BJ (cell line): ENCODE measurements at regions not wholly inside any gene's neighbourhood (a gene's known extent, or its start where the extent isn't known, plus 50 kb on each side); places are given as distances from the start of the nearest gene placed in this dataset.

Source experiments
- CTCF ChIA-PET: fragments of 350-600 bp; formaldehyde crosslinking; extraction: SDS; loops from one replicate; lab custom pipeline; 2021; ENCODE audit warnings: antibody characterized with exemption, inconsistent platforms; lab: Yijun Ruan, JAX
- POLR2A ChIA-PET: fragments of 300-600 bp; sonication (Branson Sonifier 250); formaldehyde crosslinking; extraction: SDS; loops from one replicate; lab custom pipeline; 2021; ENCODE audit warnings: antibody characterized with exemption; lab: Charles Lee
- DNase-seq: peaks from one replicate; pipeline ENCODE4 v3.0.0-alpha.2; 2011; ENCODE audit warnings: low read depth
- H3K27me3 ChIP-seq: 2 replicates; pipeline ENCODE4 v1.6.0; 2011; ENCODE audit warnings: low read length; ENCODE audit not compliant: control insufficient read depth, insufficient read depth
- H3K36me3 ChIP-seq: 2 replicates; pipeline ENCODE4 v1.5.1; 2011; ENCODE audit warnings: low read length; ENCODE audit not compliant: control insufficient read depth, insufficient read depth
- H3K4me3 ChIP-seq: 2 replicates; pipeline ENCODE4 v1.5.1; 2011; ENCODE audit warnings: low read depth, mild to moderate bottlenecking, control low read depth, low read length
- TF ChIP-seq, protein P1 (sequence below): IDR thresholded peaks from 2 replicates; pipeline ENCODE4 v1.5.1; 2011; ENCODE audit warnings: low read depth, mild to moderate bottlenecking, control low read depth, inconsistent platforms, low read length, moderate library complexity; ENCODE audit not compliant: insufficient read depth

DNA sequence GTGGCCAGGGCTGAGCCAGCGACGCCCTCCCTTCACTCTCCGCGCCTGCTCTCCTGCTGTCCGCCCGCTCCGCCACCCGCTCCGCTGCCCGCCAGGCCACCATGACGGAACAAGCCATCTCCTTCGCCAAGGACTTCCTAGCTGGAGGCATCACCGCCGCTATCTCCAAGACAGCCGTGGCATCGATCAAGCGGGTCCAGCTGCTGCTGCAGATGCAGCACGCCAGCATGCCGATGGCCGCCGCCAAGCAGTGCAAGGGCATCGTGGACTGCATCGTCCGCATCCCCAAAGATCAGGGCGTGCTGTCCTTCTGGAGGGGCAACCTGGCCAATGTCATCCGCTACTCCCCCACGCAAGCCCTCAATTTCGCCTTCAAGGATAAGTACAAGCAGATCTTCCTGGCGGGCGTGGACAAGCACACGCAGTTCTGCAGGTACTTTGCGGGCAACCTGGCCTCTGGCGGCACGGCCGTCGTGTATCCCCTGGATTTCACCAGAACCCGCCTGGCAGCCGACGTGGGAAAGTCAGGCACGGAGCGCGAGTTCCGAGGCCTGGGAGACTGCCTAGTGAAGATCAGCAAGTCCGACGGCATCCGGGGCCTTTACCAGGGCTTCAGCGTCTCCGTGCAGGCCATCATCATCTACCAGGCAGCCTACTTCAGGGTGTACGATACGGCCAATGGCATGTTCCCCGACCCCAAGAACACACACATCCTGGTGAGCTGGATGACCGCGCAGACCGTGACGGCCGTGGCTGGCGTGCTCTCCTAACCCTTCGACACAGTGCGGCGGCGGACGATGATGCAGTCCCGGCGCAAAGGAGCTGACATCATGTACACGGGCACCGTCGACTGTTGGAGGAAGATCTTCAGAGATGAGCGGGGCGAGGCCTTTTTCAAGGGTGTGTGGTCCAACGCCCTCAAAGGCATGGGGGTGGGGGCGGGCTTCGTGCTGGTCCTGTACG is 1130.4 kb upstream of the ACO1 start:
- TF ChIP-seq, protein P1, sequence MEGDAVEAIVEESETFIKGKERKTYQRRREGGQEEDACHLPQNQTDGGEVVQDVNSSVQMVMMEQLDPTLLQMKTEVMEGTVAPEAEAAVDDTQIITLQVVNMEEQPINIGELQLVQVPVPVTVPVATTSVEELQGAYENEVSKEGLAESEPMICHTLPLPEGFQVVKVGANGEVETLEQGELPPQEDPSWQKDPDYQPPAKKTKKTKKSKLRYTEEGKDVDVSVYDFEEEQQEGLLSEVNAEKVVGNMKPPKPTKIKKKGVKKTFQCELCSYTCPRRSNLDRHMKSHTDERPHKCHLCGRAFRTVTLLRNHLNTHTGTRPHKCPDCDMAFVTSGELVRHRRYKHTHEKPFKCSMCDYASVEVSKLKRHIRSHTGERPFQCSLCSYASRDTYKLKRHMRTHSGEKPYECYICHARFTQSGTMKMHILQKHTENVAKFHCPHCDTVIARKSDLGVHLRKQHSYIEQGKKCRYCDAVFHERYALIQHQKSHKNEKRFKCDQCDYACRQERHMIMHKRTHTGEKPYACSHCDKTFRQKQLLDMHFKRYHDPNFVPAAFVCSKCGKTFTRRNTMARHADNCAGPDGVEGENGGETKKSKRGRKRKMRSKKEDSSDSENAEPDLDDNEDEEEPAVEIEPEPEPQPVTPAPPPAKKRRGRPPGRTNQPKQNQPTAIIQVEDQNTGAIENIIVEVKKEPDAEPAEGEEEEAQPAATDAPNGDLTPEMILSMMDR = no peak
- ChIA-PET POLR2A (no interaction called here), CTCF (no interaction called here)
- no peak for DNase-seq
- Histone ChIP-seq H3K27me3 (no peaks in the 10 kb centered on the region), H3K36me3 (no peaks in the 10 kb centered on the region), H3K4me3 (no peak overlapping the region)

DNA sequence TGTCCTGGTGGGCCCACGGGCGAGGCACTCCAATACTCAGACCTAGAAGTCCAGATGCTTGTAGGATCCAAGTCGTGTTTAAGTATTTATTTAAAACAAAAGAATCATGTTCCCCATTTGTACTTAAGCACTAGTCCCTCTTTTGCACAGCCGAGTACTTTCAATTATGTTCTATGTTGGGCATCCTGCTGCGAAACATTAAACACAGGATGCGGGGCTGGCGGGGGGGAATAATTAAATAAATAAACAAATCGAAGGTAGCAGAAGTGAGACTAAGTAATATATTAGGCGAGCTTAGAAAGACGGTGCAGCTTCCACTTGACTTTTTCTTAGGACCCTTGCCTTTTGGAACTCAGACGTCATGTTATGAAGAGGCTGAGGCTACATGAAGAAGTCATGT is 1129.2 kb upstream of the ACO1 start:
- CTCF ChIA-PET = no interaction called here
- H3K27me3 ChIP-seq = no peaks in the 10 kb centered on the region
- H3K4me3 ChIP-seq = no peak overlapping the region
- no peak for DNase-seq
- POLR2A ChIA-PET = no interaction called here
- no peaks in the 10 kb centered on the region for H3K36me3 ChIP-seq
- TF ChIP-seq, protein P1 = no peak

DNA sequence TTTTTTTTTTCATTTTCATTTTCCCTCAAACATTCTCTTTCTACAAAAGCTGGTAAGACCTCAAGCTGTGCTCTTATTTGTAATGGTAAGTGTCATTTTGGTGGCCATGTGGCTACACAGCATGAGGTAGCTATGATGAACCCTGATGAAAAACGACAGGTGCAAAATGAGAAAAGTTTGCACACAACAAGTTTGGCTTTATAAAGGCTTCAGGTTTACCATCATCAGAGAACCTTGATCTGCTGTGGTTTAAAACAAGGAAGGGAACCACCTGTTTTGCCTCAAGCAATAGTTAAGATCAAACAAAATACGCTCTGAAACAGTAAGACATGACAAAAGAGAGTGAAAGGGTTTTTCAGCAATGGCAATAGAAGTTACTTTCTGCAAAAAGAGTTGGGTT is 1124.6 kb upstream of the ACO1 start:
- Histone ChIP-seq H3K4me3 (no peak overlapping the region), H3K36me3 (no peaks in the 10 kb centered on the region), H3K27me3 (no peaks in the 10 kb centered on the region)
- DNase-seq = no peak
- TF ChIP-seq, protein P1 = no peak
- CTCF ChIA-PET = no interaction called here
- POLR2A ChIA-PET = no interaction called here

DNA sequence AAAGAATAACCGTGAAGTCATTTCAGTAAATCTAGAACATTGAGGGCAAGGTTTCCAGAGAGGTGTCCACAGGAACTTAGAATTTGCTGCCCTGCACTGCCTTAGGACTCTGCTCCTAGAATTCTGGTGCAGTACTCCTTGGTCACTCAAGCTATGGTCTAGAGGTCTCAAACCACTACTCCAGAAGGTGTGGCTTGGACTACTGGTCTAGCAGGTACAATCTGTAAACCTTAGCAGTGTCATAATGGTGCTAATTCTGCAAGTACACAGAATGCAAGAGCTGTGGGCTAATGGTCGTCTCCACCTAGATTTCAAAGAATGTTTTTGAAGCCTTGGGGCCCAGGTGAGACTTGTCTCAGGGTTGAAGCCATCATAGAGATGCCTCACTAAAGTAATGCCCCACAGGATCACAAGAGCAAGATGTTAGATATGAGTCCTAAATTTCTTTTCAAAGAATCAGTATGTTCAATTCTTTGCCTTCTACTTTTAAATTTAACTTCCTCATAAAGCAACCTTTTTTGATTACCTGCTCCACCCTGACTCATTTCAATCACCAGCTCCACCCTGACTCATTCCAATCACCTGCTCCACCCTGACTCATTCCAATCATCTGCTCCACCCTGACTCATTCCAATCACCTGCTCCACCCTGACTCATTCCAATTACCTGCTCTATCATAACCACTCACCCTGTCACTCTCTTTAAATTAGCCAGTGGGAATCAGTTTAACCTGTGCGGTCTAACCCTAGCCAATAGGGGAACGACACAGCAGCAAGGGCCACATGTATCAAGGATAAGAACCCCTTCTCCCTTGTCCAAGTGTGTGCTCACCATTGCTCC is 1111.8 kb upstream of the ACO1 start:
- no peak for DNase-seq
- TF ChIP-seq, protein P1 = no peak
- no peaks in the 10 kb centered on the region for H3K27me3 ChIP-seq
- ChIA-PET CTCF (no interaction called here), POLR2A (no interaction called here)
- H3K4me3 ChIP-seq = no peak overlapping the region
- no peaks in the 10 kb centered on the region for H3K36me3 ChIP-seq

DNA sequence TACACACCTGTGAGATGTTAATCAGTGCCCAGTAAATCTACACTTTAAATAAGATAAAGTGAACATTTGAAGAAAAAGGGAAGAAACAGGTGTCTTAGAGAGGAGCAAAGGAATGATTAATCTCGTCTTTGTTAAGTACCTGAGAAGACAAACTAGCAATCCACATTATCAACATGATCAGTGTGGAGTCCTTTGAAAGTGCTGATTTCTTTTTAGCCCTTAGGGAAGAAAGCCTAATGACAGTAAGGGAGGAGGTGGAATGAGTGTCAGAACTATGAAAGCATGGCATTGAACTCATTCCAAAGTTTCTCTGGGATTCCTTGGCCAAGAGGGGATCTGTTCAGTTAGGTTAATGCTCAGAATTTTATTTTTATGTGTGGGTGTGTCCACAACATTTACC is 1109.0 kb upstream of the ACO1 start:
- Histone ChIP-seq H3K36me3 (no peaks in the 10 kb centered on the region), H3K27me3 (no peaks in the 10 kb centered on the region), H3K4me3 (no peak overlapping the region)
- TF ChIP-seq, protein P1 = no peak
- ChIA-PET CTCF (no interaction called here), POLR2A (no interaction called here)
- DNase-seq = no peak
